GM19455 (cell line): ENCODE measurements at regions not wholly inside any gene's neighbourhood (a gene's known extent, or its start where the extent isn't known, plus 50 kb on each side); places are given as distances from the start of the nearest gene placed in this dataset.

Source experiments
- ATAC-seq: cut with Tn5 transposase; IDR thresholded peaks from one replicate; pipeline ENCODE4 v1.9.1; 2021; ENCODE audit not compliant: unreplicated experiment

DNA sequence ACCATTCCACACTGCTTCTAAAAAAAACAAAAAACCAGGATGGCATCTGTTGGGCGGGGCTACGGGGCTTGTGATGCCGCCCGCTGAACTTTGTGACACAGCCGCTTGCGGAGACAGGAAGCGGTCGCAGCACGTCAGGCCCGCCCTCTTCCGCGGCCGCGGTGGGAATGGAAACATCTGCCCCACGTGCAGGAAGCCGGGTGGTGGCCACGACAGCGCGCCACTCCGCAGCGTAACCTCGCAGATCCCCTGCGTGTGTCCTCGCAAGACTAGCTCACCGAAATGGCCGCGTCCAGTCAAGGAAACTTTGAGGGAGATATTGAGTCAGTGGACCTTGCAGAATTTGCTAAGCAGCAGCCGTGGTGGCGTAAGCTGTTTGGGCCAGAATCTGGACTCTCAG, 168.5 kb downstream of the SUCLG1 start:
- ATAC-seq: no peak

GRCh38 chr2:84288293-84288692, 170.8 kb downstream of the SUCLG1 start:
- ATAC-seq: no peak

DNA sequence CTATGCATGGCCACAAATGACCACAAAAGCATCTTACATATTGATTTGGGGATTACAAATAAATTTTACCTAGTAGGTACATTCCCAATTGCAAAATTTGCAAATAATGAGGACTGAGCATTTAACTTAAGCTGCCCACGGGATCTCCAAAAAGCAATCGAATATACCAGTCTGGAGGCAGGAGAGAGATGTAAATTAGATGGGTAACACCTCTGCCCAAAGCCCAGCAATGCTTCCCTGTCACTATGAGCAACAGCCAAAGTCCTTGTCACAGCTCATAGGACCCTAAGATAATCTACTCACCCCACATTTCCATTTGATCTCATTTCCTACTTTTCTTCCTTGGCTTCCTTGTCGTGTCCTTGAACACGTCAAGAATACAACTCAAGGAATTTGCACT, 172.2 kb downstream of the SUCLG1 start:
- no peak for ATAC-seq

DNA sequence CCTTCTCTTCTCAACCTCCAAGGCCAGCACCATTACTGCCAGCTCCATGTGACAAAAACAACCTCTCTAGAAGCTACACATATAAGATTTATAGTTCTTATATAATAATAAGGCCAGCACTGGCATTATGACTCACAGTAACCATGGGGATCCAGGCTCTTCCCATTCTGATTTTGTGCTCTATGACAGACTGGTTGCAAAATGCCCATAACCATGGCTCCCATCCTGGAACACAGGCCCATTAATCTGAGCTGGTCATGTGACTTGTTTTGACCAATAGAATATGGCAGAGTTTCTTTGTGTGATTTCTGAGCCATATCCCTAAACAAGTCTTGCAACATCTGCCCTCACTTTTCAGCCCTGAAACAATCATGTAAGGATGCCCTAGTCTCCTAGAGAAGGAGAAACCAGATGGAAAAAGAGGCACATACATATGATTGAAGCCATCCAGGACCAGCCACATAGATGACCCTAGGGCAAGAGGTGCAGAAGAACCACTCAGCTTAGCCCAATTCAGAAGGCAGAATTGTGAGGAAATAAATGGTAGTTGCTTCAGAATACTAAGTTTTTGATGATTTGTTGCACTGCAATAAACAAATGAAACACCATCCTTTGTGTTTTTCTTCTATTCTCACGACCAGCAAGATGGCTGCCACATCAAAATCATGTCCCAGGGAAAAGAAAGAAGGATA, 173.9 kb downstream of the SUCLG1 start:
- no peak for ATAC-seq

- no peak for ATAC-seq
These were observed 175.6 kb downstream of the SUCLG1 start for GRCh38 chr2:84283506-84283905.

- no peak for ATAC-seq
These were observed 177.6 kb downstream of the SUCLG1 start for GRCh38 chr2:84281510-84281909.

GRCh38 chr2:84280873-84281272, 178.2 kb downstream of the SUCLG1 start:
- no peak for ATAC-seq

DNA sequence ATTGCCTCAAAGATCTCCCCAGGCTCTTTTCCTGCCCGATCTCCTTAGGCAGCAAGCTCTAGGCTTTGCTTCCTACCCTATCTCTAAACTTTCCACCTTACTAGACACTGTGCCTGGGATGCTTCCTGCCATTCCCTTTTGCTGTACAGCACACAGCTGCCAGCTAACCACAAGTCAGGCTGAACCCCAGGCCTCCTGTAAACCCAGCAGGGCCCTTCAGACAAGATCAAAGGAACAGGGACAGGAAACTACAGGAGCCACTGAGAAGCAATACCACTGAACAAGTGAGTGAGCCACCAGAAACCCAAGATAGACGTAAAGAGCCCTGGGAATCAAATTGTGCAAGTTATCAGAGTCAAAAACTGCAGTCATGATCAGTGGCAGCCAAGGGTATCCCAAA, 180.7 kb downstream of the SUCLG1 start:
- no peak for ATAC-seq

GRCh38 chr2:84276590-84277255, 182.4 kb downstream of the SUCLG1 start:
- ATAC-seq: no peak

GRCh38 chr2:84273406-84273805, 185.7 kb downstream of the SUCLG1 start:
- ATAC-seq: no peak

GRCh38 chr2:84271977-84272376, 187.1 kb downstream of the SUCLG1 start:
- no peak for ATAC-seq

- ATAC-seq: no peak
These were observed 201.2 kb downstream of the SUCLG1 start for GRCh38 chr2:84257831-84258230.

DNA sequence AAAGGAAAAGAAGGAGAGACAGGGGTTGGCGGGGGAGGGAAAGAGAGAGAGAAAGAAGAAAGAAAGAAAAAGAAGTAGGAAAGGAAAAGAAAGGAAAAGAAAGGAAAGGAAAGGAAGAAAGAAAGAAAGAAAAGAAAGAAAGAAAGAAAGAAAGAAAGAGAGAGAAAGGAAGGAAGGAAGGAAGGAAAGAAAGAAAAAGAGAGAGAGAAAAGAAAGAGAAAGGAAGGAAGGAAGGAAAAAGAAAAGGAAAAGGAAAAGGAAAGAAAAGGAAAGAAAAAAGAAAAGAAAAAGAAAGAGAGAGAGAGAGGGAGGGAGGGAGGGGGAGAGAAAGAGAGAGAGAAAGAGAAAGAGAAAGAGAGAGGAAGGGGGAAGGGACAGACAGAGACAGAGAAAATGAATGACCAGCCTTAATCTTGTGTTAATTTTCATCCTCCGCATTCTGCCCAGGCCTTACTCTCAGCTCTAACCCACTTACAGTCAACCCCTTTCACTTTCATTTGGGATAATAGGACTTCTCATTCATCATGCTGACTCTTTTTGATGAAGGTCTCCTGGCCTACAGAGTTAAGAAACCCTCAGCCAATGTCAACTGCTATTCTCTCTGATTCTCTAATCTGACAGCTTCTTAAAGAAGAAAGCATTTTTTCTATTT, 207.3 kb downstream of the SUCLG1 start:
- no peak for ATAC-seq

GRCh38 chr2:84249140-84249539, 209.9 kb downstream of the SUCLG1 start:
- no peak for ATAC-seq

- no peak for ATAC-seq
These were observed 211.5 kb downstream of the SUCLG1 start for GRCh38 chr2:84247532-84247931.

DNA sequence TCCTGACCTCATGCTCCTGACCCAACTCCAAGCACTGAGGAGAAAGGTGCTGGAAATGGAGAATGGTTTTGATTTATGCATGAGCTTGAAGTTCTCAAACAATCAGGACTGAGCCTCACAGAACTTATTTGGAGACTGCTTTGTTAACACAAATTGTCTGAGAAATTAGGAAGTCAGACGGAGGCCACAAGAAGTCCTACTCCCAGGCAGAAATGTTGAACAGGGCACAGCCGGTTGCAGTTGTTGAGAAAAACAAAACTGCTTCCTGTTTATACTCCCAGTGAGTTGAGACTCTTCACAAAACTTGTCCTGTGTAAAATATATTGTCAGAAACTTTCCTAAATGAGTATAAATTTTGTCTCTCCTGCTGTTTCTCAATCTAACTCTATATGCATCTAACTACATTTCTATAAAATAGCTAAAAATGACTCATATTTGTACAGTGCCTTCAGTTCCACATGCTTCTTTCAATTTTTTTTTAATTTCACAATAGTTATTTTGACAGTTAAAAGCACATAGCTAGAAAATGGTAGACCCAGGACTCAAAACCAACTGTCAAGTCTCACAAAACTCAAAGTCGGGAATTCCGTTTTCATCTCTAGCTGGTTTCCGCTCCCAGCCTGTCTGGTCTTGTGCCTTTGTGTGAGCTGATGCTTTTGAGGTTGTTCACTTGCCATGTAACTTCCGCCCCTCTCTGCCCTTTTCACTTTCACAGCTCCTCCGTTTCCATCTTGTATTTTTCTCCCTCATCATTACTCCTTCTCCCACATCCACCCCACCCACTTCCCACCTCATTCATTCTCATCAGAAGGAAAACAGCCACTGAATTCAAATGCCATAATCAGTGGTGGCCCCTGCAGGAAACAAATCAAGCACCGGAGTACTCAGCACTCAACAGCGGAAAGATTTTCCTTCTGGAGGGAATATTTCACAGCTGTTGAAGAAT, 215.0 kb downstream of the SUCLG1 start:
- ATAC-seq: no peak

- ATAC-seq: no peak
These were observed 220.2 kb downstream of the SUCLG1 start for GRCh38 chr2:84238907-84239306.

- ATAC-seq: no peak
These were observed 222.8 kb downstream of the SUCLG1 start for GRCh38 chr2:84236288-84236687.

DNA sequence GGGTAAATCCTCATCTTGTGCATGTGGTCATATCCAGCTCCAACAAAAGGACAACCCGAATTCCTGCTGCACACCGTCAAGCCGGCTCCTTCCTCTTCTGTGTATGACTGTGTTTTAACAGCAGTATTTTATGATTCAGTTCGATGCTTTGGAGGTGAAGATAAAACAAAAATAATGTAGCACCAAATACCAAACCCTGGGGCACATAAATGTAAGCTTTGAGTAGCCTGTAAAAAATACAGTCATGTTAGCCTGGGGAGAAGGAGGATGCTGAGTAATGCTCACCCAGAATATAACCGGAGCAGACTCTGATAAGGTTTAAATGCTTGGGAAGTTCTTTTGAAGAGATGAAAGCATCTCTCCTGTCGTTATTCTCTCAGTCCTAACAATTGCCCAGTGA, 225.0 kb downstream of the SUCLG1 start:
- ATAC-seq: no peak

DNA sequence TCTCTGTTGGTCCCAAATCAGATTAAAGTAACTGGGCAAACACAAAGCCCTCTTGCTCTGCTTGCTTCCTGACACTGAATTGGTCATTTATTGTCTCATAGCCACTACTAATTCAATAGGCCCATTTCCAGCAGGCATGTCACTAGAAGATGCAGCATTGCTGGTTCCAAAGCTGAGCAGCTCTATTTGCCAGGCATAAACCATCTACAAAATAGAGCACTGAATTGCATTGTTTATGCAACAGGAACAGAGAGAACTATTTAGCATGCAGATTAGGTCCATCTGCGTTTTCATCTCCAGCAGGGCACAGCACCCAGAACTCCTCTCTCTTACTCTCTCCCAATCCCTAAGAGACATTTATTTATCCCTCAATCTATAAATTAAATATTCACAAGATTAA, 227.6 kb downstream of the SUCLG1 start:
- ATAC-seq: no peak

GRCh38 chr2:84224121-84224520, 235.0 kb downstream of the SUCLG1 start:
- ATAC-seq: no peak
